ENCODE measurements at regions not wholly inside any gene's neighbourhood (a gene's known extent, or its start where the extent isn't known, plus 50 kb on each side); places are given as distances from the start of the nearest gene placed in this dataset.
"Not testable (repeated sequence)": the region's sequence is repeated elsewhere in the genome, so short reads cannot be mapped to it uniquely, and the experiment has no call there.

DNA sequence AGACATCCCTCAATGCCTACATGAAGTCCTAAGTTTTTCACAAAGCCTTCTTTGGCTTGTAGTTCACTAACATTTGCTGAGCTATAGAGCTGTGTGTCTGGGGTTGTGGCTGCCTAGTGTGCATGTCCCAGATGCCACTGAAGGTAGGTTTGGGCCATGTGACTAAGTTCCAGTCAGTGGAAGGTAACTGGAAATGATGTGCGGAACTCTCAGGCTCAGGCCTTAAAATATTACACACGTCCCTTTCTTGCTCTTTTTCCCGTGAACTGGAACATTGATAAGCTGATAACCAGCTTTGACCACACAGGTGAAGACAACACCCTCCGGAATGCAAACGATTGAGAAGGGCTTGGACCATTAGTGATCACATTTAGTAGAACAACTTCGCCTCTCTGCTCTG lies 358.1 kb downstream of the GATA3 start:
- no peak for DNase-seq (ENCODE audit: low read depth in 2 of 3, low spot score in 2 of 3)

DNA sequence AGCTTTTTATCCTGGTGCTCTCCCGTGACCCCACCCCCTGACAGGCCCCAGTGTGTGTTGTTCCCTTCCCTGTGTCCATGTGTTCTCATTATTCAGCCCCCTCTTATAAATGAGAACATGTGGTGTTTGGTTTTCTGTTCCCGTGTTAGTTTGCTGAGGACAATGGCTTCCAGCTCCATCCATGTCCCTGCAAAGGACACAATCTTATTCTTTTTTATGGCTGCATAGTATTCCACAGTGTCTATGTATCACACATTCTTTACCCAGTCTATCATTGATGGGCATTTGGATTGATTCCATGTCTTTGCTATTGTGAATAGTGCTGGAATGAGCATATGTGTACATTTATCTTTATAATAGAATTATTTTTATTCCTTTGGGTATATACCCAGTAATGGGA lies 360.5 kb downstream of the GATA3 start:
- DNase-seq (ENCODE audit: low read depth in 2 of 3, low spot score in 2 of 3) = not testable (repeated sequence)

DNA sequence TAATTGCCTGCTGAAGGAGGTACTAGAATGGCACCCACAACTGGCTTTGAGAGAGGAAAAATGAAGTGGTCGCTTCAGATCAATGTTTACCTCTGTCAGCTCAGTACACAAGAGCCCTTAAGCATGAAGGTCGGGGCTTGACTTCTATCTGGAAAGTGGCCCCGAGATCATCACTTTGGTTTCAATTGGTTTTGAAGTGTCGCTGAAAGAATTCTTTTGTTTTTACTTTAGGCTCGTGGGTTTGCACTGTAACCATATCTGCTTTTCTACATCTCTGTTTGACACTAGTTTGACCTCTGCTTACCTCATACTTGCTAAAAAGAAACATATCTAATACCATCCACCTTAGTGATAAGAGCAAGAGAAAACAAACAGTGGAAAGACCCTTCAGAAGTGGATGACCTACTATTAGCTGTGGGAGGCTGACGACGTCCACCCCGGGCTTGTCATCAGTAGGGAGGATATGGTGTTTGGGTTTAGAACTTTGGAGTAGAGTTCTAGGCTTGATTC lies 361.8 kb downstream of the GATA3 start:
- no peak for DNase-seq (ENCODE audit: low read depth in 2 of 3, low spot score in 2 of 3)

DNA sequence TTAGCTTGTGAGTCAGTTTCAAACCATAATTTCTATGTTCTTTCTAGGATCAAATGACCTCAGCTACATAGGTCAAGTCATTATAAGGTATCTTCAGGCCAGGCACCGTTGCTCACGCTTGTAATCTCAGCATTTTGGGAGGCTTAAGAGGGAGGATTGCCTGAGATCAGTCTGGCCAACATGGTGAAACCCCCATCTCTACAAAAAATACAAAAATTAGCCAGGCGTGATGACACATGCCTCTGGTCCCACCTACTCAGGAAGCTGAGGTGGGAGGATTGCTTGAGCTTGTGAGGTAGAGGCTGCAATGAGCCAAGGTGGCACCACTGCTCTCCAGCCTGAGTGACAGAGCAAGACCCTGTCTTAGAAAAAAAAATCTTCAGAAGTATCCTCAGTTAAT lies 362.3 kb downstream of the GATA3 start:
- DNase-seq (ENCODE audit: low read depth in 2 of 3, low spot score in 2 of 3) = no peak

DNA sequence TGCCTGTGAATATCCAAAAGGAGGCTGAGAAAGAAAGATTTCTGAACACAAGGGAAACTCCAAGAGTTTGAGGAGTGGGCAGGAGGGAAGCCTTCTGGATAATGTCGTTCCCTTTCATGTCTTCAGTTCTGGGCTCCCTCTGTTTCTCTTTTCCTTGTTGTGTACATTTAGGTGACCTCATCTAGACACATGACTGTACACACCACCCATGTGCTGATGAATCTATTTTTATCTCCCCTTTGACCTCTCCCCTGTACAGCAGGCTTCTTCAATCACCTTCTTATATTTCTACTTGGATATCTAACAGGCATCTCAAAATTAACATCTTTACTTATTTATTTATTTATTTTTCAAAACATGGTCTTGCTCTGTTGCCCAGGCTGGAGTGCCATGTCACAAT lies 363.1 kb downstream of the GATA3 start:
- DNase-seq (ENCODE audit: low read depth in 2 of 3, low spot score in 2 of 3) = no peak

DNA sequence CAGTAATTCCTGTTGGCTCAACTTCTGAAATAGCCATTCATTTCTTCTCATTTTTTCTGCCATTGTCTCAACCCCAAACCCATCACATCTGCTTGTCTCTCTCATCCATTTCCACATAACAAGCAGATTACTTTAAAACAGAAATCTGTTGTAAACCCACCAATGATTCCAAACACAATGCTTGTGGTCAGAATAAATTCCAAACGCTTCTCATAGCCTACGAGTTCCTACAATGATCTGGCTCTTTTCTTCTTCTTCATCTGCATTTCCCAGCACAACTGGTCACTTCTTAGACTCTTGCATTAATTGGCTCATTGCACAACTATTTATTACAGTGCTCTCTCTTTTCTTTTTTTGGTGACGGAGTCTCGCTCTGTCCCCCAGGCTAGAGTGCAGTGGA lies 364.1 kb downstream of the GATA3 start:
- no peak for DNase-seq (ENCODE audit: low read depth in 2 of 3, low spot score in 2 of 3)

DNA sequence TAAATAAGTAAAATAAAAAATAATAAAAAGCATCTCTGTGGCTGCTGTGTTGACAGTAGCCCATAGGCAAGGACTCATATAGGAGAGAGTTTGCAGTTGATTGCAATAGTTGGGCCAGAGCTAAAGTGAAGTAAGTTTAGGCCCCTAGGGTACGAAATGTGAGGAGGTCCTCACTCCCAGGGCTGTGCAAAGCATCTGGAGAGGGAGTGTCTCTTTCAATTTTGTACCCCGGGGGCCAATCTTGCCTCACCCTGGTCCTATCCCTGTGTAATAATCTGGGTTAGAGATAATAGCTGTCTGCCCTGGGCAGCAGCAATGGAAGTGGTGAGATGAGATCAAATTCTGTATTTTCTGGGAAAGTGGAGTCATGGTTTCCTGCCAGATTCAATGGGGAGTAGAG lies 365.7 kb downstream of the GATA3 start:
- DNase-seq (ENCODE audit: low read depth in 2 of 3, low spot score in 2 of 3) = no peak

DNA sequence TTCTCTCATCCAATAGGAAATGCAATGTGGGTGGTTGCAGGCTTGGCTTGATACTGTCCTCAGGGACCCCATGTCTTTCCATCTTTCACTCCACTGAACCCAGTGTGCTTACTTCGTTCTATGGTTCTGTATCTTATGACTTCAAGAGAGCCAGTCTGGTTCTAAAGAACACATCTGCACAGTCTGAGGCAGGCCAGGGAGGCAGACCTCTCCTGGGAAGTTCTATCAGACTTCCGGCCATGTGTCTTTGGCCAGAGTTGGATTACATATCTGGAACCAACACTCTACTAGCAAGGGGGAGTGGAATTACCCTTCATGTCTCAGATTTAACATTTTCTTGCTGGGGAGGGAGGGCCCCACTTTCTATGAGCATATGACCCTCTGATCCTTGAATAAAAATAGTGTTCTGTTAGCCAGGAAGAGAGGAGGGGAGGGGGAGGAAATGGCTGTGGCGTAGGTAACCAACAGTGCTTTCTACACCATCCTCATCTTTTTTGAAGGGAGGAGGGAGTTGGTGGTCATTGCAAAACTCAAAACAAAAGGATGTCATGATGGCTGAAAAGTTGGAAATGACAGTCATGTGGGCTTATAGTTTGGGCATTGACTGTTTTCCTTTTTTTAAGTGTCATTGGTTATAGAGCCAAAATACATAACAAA lies 370.2 kb downstream of the GATA3 start:
- peak in 1 of 3 donors; percentile 23 for DNase-seq (ENCODE audit: low read depth in 2 of 3, low spot score in 2 of 3)

DNA sequence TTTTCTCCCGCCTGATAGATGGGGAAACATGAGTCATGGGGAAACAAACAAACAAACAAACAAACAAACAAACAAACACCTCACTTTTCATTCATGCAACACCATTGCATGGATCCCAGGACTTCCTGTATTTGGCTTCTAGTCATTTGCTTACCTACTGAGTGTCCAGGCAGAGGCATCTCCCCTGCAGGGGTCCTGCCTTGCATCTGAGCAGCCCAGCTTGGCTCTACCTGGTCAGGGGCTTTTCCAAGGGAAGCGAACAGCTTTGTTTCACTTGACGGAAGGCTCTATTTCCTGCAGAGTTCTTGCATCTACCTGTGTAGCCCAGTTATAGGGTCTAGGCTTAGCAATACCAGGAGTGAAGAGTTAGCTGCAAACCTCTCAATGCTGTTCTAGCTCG lies 374.2 kb downstream of the GATA3 start:
- no peak for DNase-seq (ENCODE audit: low read depth in 2 of 3, low spot score in 2 of 3)

DNA sequence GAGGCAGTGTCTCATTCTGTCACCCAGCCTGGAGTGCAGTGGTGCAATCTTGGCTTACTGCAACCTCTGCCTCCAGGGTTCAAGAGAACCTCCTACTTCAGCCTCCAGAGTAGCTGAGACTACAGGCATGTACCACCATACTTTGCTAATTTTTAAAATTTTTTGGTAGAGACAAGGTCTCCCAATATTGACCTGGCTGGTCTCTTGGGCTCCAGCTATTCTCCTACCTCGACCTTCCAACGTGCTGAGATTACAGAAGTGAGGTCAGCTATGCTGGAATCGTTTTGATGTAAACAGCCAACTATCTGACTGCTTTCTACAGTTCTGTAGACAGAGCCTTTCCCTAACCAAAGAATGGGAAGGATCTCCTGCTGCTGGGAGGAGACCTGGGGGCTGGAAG lies 375.8 kb downstream of the GATA3 start:
- DNase-seq (ENCODE audit: low read depth in 2 of 3, low spot score in 2 of 3) = no peak

DNA sequence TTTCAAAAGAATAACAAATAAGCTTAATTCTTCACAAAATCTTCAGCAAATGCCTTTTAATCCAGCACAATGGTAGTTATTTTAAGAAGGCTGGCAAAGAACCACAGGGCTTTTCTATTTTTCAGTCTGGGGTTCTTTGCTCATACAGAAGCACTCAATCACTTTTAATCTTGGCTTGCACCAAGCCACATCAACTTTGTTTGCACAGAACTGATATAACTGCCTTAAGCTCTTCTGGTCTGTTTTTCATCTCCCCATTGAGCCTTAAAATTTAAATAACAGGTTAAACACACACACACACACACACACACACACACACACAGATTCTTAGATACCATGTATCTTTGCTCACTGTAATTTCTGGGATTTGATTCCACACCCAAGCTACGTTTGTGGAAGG lies 377.0 kb downstream of the GATA3 start:
- DNase-seq (ENCODE audit: low read depth in 2 of 3, low spot score in 2 of 3) = no peak

DNA sequence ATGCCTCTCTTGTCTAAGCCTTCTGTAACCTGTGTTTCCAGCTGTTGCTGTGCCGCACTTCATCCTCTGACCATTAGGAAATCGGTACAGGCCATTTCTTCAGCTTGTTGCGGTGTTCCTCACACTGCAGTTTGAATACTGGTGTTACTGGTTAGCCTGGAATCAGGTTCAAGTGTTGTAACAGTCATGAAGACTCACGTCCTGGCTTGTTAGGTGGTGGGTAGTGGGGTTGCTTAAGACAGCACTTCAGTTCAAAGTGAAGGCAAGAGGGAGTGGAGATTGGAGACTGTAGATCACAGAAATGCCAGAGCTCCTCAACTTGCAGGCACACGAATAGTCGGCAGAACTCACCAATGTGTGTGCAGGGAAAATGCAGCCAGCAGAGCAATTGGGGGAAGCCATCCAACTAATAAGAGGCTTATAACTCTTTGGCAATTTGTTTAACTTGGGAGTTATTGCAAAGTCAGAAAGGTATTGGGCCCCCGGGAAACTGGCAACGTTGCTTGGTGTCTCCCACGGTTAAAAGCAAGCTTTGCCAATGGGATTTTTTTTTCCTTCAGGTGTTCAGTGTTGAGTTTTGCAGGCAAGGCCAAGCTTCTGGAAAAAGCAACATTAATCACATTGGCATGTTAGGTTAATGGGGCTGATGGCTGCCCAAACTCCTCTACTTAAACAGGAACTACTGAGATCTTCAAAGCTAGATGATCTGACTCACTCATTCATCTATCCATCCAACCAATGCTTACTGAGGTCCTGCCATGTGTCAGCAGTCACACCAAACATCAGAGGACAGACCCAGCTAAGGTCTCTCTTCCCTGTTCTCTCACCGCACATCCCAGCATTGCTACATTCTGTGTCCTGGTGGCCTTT lies 380.9 kb downstream of the GATA3 start:
- DNase-seq (ENCODE audit: low read depth in 2 of 3, low spot score in 2 of 3) = no peak

DNA sequence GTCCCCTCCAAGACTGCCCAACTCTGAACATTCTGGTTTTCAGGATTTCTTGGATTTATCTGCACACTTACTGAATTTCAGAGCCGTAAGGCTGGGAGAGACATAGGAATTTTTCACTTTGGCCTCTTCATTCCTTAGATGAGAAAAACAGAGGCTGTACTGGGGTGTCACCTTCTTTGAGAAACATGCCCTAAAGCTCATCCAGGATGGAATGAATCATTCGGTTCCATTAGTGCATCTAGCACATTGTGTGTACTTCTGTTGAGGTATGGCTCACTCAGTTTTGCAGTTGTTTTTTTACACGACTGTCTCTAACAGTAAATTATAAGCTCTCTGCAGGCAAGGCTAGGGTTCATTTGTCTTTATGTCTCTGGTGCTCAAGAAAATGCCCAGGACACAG lies 383.4 kb downstream of the GATA3 start:
- no peak for DNase-seq (ENCODE audit: low read depth in 2 of 3, low spot score in 2 of 3)

DNA sequence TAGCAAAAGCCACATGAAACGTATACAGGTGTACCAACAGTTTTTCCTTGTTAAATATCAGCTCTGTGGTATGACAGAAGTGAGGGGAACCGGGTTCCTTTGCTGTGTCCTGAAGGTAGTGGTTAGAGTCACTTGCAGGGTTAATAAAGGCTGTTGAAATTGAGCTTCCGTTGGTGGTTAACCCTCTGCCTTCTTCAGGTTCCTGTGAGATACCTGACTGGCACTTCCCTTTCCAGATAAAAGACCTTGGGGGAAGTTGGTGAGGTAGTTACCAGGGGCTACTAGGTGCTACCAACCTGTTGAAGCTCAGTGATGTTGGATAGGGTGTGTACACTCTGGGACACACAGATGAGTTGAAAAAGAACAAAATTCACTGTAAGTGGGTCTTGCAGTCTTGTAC lies 384.1 kb downstream of the GATA3 start:
- peak in 2 of 3 donors; percentile 29 to 65 for DNase-seq (ENCODE audit: low read depth in 2 of 3, low spot score in 2 of 3)

DNA sequence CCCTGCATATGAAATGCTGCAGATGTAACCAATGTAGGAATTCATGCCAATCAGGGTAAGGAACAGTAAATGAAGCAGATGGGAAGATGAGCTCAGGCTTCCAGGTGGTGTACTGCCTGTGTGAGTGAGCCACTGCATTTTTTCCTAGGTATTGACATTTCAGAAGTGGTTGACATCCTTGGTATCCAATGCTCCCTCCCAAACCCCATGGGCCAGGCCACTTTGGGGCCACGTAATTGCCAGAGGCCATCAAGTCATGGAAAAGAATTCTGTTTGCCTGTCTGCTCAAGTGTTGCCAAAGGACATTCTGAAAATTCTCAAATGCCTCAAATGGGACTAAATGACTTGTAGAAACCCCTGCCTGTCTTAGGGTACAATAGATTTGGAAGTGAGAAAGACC lies 384.6 kb downstream of the GATA3 start:
- no peak for DNase-seq (ENCODE audit: low read depth in 2 of 3, low spot score in 2 of 3)

DNA sequence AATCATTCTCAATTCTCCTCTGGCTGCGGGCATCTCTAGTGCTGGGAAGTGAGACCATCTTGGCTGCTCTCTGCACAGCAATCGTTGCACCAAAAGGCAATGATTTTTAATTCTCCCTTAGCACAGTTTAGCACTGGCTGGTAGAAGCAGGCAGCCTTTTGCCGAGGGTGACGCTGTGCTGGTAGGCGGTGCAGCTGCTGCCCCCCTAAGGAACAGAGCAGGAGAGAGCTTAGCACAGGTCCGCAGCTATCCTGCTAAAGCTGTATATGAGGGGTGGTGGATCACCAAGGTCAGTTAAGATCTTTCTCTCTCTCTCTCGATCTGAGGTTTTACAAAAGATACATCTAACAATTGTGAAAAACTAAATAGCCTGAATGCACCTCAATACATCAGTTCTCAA lies 390.1 kb downstream of the GATA3 start:
- peak in 2 of 3 donors; percentile 58 to 61 for DNase-seq (ENCODE audit: low read depth in 2 of 3, low spot score in 2 of 3)

DNA sequence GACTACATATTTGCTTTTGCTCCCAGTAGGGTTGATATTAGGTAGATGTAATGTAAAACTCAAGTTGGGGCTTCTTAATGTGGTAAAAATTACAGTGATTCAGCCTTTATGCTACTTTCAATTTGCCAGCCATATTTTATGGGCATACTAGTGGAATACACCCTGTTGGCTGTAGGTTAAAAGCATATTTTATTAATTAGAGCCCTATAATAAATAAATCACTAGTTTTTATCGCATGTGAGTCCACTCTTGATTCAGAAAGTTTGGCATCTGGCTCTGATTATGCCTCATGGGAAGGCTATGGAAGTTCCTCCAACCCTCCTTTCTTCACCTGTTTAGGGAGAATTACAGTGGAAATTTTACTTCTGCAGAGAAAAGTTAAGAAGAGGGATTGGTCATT lies 390.9 kb downstream of the GATA3 start:
- no peak for DNase-seq (ENCODE audit: low read depth in 2 of 3, low spot score in 2 of 3)

DNA sequence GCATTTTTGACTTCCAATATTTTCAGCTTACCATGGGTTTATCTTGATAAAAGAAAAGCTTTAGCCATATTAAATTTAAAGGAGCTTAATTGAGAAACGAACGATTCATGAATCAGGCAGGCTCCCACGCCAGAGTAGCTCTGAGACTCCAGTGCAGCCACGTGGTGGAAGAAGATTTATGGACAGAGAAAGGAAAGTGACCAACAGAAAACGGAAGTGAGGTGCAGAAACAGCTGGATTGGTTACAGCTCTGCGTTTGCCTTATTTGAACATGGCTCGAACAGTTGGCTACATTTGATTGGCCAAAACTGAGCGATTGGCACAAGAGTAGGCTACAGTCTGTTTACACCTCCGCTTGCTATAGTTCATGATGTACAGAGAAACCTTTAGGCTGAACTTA lies 395.4 kb downstream of the GATA3 start:
- DNase-seq (ENCODE audit: low read depth in 2 of 3, low spot score in 2 of 3) = peak in 1 of 3 donors; percentile 16

DNA sequence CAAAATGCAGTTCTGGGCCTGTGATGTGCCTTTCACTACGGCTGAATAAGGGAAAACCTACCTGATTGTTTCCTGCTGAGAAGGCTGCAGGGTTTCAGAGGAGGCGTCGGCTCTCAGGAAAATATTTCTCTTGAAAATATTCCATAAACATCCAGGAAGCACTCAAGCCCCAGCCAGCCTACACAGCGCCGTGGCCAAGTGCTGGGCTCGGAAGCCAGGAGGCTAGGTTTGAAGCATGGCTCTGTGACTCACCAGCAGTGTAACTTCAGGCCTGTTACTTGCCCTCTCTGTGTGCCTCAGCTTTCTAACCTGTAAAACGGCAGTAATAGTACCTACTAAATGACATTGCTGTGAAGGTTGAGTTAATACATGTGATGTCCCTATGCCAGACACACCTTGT lies 399.1 kb downstream of the GATA3 start:
- no peak for DNase-seq (ENCODE audit: low read depth in 2 of 3, low spot score in 2 of 3)

DNA sequence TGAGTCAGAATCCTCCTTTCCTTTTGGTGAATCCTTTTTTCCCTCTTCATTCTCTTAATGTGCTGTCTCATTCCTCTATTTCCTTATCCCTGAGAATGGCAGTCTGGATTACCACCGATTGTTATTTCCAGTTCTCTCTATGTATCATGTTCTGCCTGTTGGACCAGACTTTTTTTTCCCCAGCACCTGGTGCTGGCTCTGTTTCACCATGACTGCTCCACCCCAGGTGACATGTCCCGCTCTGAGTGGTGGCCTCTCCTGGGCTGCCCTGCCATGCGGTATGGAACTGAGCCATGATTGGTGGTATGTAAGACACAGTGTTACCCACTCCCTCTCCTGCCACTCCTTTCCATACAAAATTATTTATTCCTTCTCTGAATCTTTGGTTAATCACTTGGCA lies 399.9 kb downstream of the GATA3 start:
- no peak for DNase-seq (ENCODE audit: low read depth in 2 of 3, low spot score in 2 of 3)

DNA sequence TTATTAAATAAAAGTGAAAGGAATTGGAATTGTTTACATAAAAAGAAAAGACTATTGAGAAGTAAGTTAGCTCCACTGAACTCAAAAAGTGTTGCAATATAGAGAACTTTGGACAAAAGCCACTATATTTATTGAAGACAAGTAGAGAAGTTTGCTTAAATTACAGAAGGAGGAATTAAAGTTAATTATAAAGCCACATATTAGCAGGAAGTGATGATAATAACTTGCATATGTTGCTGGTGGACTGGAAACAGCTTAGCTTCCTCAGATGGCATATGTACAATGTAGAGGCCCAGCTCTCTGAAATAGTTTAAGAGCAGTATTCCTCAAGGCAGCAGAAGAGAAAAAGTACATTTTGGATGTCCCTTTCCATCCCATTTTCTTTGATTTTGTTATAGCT lies 400.7 kb downstream of the GATA3 start:
- no peak for DNase-seq (ENCODE audit: low read depth in 2 of 3, low spot score in 2 of 3)

DNA sequence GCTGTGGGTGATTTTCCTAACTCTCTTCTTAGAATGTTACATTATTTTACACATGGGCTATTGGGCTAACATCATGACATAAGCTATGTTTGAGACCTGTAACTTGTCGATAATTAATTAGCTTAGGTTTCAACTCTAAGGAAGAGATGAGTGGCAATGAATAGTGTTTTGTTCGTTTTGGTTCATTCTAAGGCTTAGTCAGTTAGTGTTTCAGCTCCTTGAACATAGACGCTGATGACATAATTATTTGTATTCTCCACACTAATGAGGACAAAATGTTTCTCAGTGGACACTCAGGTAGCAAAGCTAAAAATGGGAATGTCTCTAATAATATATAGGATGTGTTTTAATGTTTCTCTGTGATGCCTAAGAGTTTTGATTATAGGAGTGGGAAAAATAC lies 401.9 kb downstream of the GATA3 start:
- no peak for DNase-seq (ENCODE audit: low read depth in 2 of 3, low spot score in 2 of 3)

Data from hematopoietic multipotent progenitor cell (in vitro differentiated cells).